ENCODE measurements at regions not wholly inside any gene's neighbourhood (a gene's known extent, or its start where the extent isn't known, plus 50 kb on each side); places are given as distances from the start of the nearest gene placed in this dataset.

DNA sequence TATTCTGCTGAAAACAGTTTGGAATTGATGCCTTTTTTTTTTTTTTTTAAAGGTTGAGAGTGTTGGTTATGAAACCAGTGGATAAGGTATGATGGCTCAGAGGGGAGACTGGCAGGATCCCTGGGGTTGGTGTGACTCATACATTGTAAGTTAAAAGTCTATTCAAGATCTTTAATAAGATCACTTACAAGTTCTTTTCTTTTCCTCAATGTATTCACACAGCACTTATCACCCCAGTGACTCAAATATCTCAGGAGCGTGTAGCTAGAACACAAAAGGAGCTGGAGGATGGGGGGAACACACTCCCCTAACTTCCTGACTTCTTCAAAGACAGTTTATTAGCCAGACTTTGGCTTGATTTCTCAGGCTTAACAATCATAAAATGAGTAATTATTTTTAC, 285.3 kb downstream of the SV2B start:
- TF ChIP-seq, protein P1, sequence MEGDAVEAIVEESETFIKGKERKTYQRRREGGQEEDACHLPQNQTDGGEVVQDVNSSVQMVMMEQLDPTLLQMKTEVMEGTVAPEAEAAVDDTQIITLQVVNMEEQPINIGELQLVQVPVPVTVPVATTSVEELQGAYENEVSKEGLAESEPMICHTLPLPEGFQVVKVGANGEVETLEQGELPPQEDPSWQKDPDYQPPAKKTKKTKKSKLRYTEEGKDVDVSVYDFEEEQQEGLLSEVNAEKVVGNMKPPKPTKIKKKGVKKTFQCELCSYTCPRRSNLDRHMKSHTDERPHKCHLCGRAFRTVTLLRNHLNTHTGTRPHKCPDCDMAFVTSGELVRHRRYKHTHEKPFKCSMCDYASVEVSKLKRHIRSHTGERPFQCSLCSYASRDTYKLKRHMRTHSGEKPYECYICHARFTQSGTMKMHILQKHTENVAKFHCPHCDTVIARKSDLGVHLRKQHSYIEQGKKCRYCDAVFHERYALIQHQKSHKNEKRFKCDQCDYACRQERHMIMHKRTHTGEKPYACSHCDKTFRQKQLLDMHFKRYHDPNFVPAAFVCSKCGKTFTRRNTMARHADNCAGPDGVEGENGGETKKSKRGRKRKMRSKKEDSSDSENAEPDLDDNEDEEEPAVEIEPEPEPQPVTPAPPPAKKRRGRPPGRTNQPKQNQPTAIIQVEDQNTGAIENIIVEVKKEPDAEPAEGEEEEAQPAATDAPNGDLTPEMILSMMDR (IDR thresholded peaks at IDR 0.05; ENCODE audit: poor library complexity, severe bottlenecking) = no peak
- TF ChIP-seq EZH2 (IDR thresholded peaks at IDR 0.05; ENCODE audit: borderline replicate concordance, insufficient read depth, low read length, poor library complexity, severe bottlenecking) (no peak), POLR2AphosphoS5 (IDR thresholded peaks at IDR 0.05) (no peak), TAF1 (IDR thresholded peaks at IDR 0.05; ENCODE audit: low read depth) (no peak), RAD21 (conservative IDR thresholded peaks at IDR 0.05) (no peak), EP300 (conservative IDR thresholded peaks at IDR 0.05; ENCODE audit: poor library complexity, severe bottlenecking) (no peak), MXI1 (conservative IDR thresholded peaks at IDR 0.05; ENCODE audit: poor library complexity, severe bottlenecking) (no peak), SMC3 (conservative IDR thresholded peaks at IDR 0.05; ENCODE audit: poor library complexity) (no peak)
- TF ChIP-seq, protein P2, sequence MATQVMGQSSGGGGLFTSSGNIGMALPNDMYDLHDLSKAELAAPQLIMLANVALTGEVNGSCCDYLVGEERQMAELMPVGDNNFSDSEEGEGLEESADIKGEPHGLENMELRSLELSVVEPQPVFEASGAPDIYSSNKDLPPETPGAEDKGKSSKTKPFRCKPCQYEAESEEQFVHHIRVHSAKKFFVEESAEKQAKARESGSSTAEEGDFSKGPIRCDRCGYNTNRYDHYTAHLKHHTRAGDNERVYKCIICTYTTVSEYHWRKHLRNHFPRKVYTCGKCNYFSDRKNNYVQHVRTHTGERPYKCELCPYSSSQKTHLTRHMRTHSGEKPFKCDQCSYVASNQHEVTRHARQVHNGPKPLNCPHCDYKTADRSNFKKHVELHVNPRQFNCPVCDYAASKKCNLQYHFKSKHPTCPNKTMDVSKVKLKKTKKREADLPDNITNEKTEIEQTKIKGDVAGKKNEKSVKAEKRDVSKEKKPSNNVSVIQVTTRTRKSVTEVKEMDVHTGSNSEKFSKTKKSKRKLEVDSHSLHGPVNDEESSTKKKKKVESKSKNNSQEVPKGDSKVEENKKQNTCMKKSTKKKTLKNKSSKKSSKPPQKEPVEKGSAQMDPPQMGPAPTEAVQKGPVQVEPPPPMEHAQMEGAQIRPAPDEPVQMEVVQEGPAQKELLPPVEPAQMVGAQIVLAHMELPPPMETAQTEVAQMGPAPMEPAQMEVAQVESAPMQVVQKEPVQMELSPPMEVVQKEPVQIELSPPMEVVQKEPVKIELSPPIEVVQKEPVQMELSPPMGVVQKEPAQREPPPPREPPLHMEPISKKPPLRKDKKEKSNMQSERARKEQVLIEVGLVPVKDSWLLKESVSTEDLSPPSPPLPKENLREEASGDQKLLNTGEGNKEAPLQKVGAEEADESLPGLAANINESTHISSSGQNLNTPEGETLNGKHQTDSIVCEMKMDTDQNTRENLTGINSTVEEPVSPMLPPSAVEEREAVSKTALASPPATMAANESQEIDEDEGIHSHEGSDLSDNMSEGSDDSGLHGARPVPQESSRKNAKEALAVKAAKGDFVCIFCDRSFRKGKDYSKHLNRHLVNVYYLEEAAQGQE (IDR thresholded peaks at IDR 0.05; ENCODE audit: borderline replicate concordance) = no peak
